GM23248 (cell line): ENCODE measurements at regions not wholly inside any gene's neighbourhood (a gene's known extent, or its start where the extent isn't known, plus 50 kb on each side); places are given as distances from the start of the nearest gene placed in this dataset.

Experiments
- DNase-seq: peaks from one replicate; pipeline ENCODE4 v3.0.0-alpha.2; 2015
- H2AFZ ChIP-seq: fragments of 200-600 bp; sonication (generic); 2 replicates; pipeline ENCODE4 v1.6.1; 2016; ENCODE audit warnings: antibody characterized with exemption
- H3F3A ChIP-seq: fragments of 200-600 bp; sonication (generic); 2 replicates; pipeline ENCODE4 v1.6.1; 2016; ENCODE audit warnings: mild to moderate bottlenecking, antibody characterized with exemption, mixed run types; ENCODE audit not compliant: insufficient read depth
- H3K27ac ChIP-seq: fragments of 200-600 bp; sonication (generic); 2 replicates; pipeline ENCODE4 v1.5.1; 2016; ENCODE audit warnings: mild to moderate bottlenecking
- H3K27me3 ChIP-seq: fragments of 200-600 bp; sonication (generic); replicated peaks from 2 replicates; pipeline ENCODE4 v1.6.1; 2016; ENCODE audit warnings: mild to moderate bottlenecking; ENCODE audit not compliant: insufficient read depth
- H3K36me3 ChIP-seq: fragments of 200-600 bp; sonication (generic); 2 replicates; pipeline ENCODE4 v1.6.1; 2016; ENCODE audit warnings: low read depth, mild to moderate bottlenecking
- H3K4me1 ChIP-seq: fragments of 200-600 bp; sonication (generic); 2 replicates; pipeline ENCODE4 v1.6.1; 2016; ENCODE audit warnings: mild to moderate bottlenecking; ENCODE audit not compliant: insufficient read depth
- H3K4me2 ChIP-seq: fragments of 200-600 bp; sonication (generic); one replicate; pipeline ENCODE4 v1.6.1; 2016; ENCODE audit warnings: mild to moderate bottlenecking; ENCODE audit not compliant: unreplicated experiment
- H3K4me3 ChIP-seq: fragments of 200-600 bp; sonication (generic); 2 replicates; pipeline ENCODE4 v1.5.1; 2016; ENCODE audit warnings: mild to moderate bottlenecking
- H3K79me2 ChIP-seq: fragments of 200-600 bp; sonication (generic); 2 replicates; pipeline ENCODE4 v1.6.1; 2016; ENCODE audit warnings: mild to moderate bottlenecking; ENCODE audit not compliant: insufficient read depth
- H3K9ac ChIP-seq: fragments of 200-600 bp; sonication (generic); 2 replicates; pipeline ENCODE4 v1.6.1; 2016; ENCODE audit warnings: mild to moderate bottlenecking
- H3K9me2 ChIP-seq: fragments of 200-600 bp; sonication (generic); 2 replicates; pipeline ENCODE4 v1.6.1; 2016; ENCODE audit warnings: mixed run types, mild to moderate bottlenecking, moderate library complexity; ENCODE audit not compliant: insufficient read depth
- H3K9me3 ChIP-seq: fragments of 200-600 bp; sonication (generic); one replicate; pipeline ENCODE4 v1.6.1; 2017; ENCODE audit warnings: low read depth
- H4K20me1 ChIP-seq: fragments of 200-600 bp; sonication (generic); 2 replicates; pipeline ENCODE4 v1.6.0; 2016; ENCODE audit not compliant: insufficient read depth
- EZH2 ChIP-seq: fragments of 200-600 bp; sonication (generic); IDR thresholded peaks from 2 replicates; pipeline ENCODE4 v1.6.1; 2018; ENCODE audit warnings: antibody characterized with exemption, mild to moderate bottlenecking; ENCODE audit not compliant: insufficient read depth, poor library complexity, severe bottlenecking
- EZH2phosphoT487 ChIP-seq: fragments of 200-600 bp; sonication (generic); IDR thresholded peaks from 2 replicates; pipeline ENCODE4 v1.6.1; 2018; ENCODE audit warnings: antibody characterized with exemption, moderate library complexity, mild to moderate bottlenecking, low read depth; ENCODE audit not compliant: insufficient read depth
- WGBS, 2 experiments: methylation state at CpG; one replicate each; pipeline ENCODE4 v1.1.6; 2015 to 2017; ENCODE audit warnings: low lambda C conversion rate in 2 of 2, low coverage in 1 of 2; ENCODE audit errors: missing lambda C conversion rate in 2 of 2; 5-methylcytosine and 5-hydroxymethylcytosine counted together
- in situ Hi-C: fragments of 300-500 bp; cut with MboI; formaldehyde crosslinking; loops from 2 replicates; pipeline ENCODE4 v1.15.0; 2020

DNA sequence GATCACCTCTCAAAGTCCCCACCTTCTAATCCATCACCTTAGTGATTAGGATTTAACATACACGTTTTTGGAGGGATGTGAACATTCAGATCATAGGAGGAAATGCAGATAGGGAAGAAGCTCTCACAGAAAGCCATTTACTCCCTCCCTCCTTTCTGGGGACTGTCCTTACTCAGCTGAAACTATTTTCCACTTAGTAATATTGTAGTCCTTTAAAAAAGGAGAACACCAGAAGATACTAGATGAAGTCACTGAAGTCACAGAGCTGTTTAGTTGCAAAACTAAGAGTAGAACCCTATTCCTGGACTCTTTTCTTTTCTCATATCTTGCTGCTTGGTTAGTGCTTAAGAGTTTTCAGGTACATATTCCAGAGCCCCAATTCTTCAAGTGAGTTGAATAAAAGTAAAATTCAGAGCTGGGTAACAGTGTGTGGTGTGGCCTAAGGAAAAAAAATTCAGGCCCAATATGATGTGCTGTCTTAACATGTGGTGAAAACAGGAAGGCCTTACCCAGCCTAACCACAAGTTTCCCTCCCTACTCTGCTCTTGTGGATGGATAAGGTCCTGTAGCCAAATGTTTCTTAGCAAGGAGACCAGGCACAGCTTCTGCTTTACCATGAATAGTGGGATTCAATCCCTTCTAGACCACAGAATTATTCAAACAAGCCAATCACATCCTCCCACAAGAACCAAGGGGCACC, 135.7 kb downstream of the INHBA start:
- no peak overlapping the region for H3K4me2 ChIP-seq
- H3K27ac ChIP-seq, result no peak overlapping the region
- H3K4me3 ChIP-seq, result no peak overlapping the region
- WGBS, 2 experiments, result 66 to 79% methylated on average over 1 of the region's 1 CpG
- no peak for DNase-seq
- in situ Hi-C loops, result no loop called here
- H3K4me1 ChIP-seq, result 0 out of 2 replicates have a peak, but pooled peaks cover 6% of the 10 kb centered on the region
- no peak overlapping the region for H2AFZ ChIP-seq
- H3K36me3 ChIP-seq, result no peaks in the 10 kb centered on the region
- no peaks in the 10 kb centered on the region for H3K79me2 ChIP-seq
- peaks cover 3% of the 10 kb centered on the region for H3K27me3 ChIP-seq
- H3F3A ChIP-seq, result no peaks in the 10 kb centered on the region
- no peaks in the 10 kb centered on the region for H3K9me3 ChIP-seq
- no peak overlapping the region for H3K9ac ChIP-seq
- H4K20me1 ChIP-seq, result no peaks in the 10 kb centered on the region
- no peaks in the 10 kb centered on the region for H3K9me2 ChIP-seq
- TF ChIP-seq EZH2phosphoT487, result no peak
- no peak for TF ChIP-seq EZH2

DNA sequence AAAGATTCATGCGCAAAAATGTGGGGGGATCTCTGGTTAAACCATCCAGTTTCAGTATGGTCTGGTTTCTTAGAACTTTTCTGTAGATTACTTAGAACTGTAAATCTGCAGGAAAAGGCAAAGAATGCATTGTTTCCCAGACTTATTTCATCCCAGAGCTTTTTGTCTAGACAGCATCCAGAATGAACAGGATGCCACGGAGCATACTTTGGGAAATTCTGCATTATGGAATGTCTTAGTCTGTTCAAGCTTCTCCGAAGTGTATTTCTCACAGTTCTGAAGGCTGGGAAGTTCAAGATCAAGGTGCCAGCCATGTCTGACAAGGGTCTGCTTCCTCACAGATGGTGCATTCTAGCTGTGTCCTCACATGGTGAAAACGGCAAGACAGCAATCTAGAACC, 136.3 kb downstream of the INHBA start:
- H3K9ac ChIP-seq, result no peak overlapping the region
- no peaks in the 10 kb centered on the region for H3K9me3 ChIP-seq
- H3F3A ChIP-seq, result no peaks in the 10 kb centered on the region
- H3K36me3 ChIP-seq, result no peaks in the 10 kb centered on the region
- no peak for TF ChIP-seq EZH2
- no peak for TF ChIP-seq EZH2phosphoT487
- H3K4me1 ChIP-seq, result 0 out of 2 replicates have a peak, but pooled peaks cover 6% of the 10 kb centered on the region
- no peak overlapping the region for H3K4me3 ChIP-seq
- H3K9me2 ChIP-seq, result no peaks in the 10 kb centered on the region
- H3K27ac ChIP-seq, result no peak overlapping the region
- peaks cover 3% of the 10 kb centered on the region for H3K27me3 ChIP-seq
- no peak overlapping the region for H3K4me2 ChIP-seq
- H4K20me1 ChIP-seq, result no peaks in the 10 kb centered on the region
- WGBS, 2 experiments, result 88 to 95% methylated on average over 4 of the region's 4 CpGs
- no peak overlapping the region for H2AFZ ChIP-seq
- H3K79me2 ChIP-seq, result no peaks in the 10 kb centered on the region
- DNase-seq, result no peak
- in situ Hi-C loops, result no loop called here

DNA sequence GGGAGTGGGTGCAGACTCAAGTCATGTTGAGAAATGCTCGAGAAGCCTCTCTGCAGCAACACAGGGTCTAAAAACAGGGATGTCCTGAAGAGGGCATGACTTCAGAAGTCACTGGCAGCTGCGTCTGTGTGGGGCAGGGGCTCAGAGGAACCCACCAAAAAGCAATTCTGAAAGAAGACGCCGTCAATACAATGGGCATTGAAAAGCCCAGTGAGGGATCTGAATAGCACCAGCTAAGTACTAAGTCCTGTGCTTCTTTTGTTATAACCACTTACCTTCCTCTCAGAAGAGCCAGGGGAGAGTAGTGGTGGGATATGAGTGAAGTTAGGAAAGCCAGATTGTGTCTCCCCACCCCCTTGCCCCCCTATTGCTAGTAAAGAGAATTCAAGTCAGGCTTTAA, 137.2 kb downstream of the INHBA start:
- in situ Hi-C loops, result no loop called here
- DNase-seq, result no peak
- TF ChIP-seq EZH2 (no peak), EZH2phosphoT487 (no peak)
- Histone ChIP-seq H3K9me3 (no peaks in the 10 kb centered on the region), H3K36me3 (no peaks in the 10 kb centered on the region), H3K79me2 (no peaks in the 10 kb centered on the region), H3K4me3 (no peak overlapping the region), H3K4me1 (0 out of 2 replicates have a peak, but pooled peaks cover 6% of the 10 kb centered on the region), H3K9ac (no peak overlapping the region), H3K4me2 (no peak overlapping the region), H4K20me1 (no peaks in the 10 kb centered on the region), H3K27me3 (peaks cover 3% of the 10 kb centered on the region), H2AFZ (no peak overlapping the region), H3K27ac (no peak overlapping the region), H3K9me2 (no peaks in the 10 kb centered on the region), H3F3A (no peaks in the 10 kb centered on the region)
- 57 to 73% methylated on average over 4 of the region's 4 CpGs for WGBS, 2 experiments

DNA sequence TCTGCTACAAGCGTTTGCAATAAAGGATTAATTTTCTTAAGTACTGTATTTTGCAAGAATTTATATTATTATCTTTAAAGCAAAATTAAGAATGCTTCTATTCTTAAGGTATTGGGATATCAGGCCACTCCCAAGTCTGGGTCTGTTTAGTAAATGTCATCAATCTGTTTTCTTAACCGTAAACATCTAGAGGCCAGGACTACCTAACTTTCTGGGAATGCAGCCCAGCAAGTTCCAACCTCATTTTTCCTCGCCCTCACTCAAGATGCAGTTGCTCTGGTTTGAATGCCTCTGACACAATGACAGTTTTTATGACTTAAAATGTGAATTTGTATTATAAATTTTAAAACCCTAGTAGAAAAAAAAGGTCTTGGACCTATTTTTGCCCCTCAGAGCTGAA, 143.5 kb downstream of the INHBA start:
- Histone ChIP-seq H3K4me1 (no peaks in the 10 kb centered on the region), H3F3A (no peaks in the 10 kb centered on the region), H3K9ac (no peak overlapping the region), H4K20me1 (no peaks in the 10 kb centered on the region), H3K27me3 (peaks cover 3% of the 10 kb centered on the region; the same call in 1 of the 2 replicates), H3K79me2 (no peaks in the 10 kb centered on the region), H3K9me3 (no peaks in the 10 kb centered on the region), H3K4me2 (no peak overlapping the region), H3K27ac (no peak overlapping the region), H2AFZ (no peak overlapping the region), H3K4me3 (no peak overlapping the region), H3K9me2 (no peaks in the 10 kb centered on the region), H3K36me3 (no peaks in the 10 kb centered on the region)
- WGBS, 2 experiments, result 79 to 83% methylated on average over 3 of the region's 3 CpGs
- DNase-seq, result no peak
- in situ Hi-C loops, result no loop called here
- no peak for TF ChIP-seq EZH2
- no peak for TF ChIP-seq EZH2phosphoT487
